CD4-positive, alpha-beta T cell treated with Interleukin-10 for 1 hour (primary cell): ENCODE measurements at regions not wholly inside any gene's neighbourhood (a gene's known extent, or its start where the extent isn't known, plus 50 kb on each side); places are given as distances from the start of the nearest gene placed in this dataset.

Experiments used
- DNase-seq: peaks from one replicate; pipeline ENCODE4 v3.0.0-alpha.2; 2020

- no peak for DNase-seq
Observed at GRCh38 chr22:27022896-27023361, 365.5 kb downstream of the MIAT start.

GRCh38 chr22:27023591-27023990 lies 366.2 kb downstream of the MIAT start:
- no peak for DNase-seq

GRCh38 chr22:27024982-27025381 lies 367.6 kb downstream of the MIAT start:
- no peak for DNase-seq

- DNase-seq, result no peak
Observed at GRCh38 chr22:27028093-27028492, 370.7 kb downstream of the MIAT start.

GRCh38 chr22:27029584-27030130 lies 372.3 kb downstream of the MIAT start:
- no peak for DNase-seq

GRCh38 chr22:27032091-27032761 lies 374.8 kb downstream of the MIAT start:
- DNase-seq, result no peak

GRCh38 chr22:27041745-27042310 lies 384.4 kb downstream of the MIAT start:
- no peak for DNase-seq

- DNase-seq, result no peak
Observed at GRCh38 chr22:27043262-27043661, 385.9 kb downstream of the MIAT start.

GRCh38 chr22:27045103-27045947 lies 387.9 kb downstream of the MIAT start:
- no peak for DNase-seq

GRCh38 chr22:27046086-27046485 lies 388.7 kb downstream of the MIAT start:
- no peak for DNase-seq

GRCh38 chr22:27046603-27047002 lies 389.2 kb downstream of the MIAT start:
- DNase-seq, result no peak

GRCh38 chr22:27050771-27051170 lies 393.4 kb downstream of the MIAT start:
- DNase-seq, result no peak

- DNase-seq, result no peak
Observed at GRCh38 chr22:27051407-27051806, 394.0 kb downstream of the MIAT start.

- no peak for DNase-seq
Observed at GRCh38 chr22:27057717-27058116, 400.3 kb downstream of the MIAT start.

- DNase-seq, result no peak
Observed at GRCh38 chr22:27060190-27060589, 402.8 kb downstream of the MIAT start.

- no peak for DNase-seq
Observed at GRCh38 chr22:27062910-27063309, 405.5 kb downstream of the MIAT start.

- DNase-seq, result no peak
Observed at GRCh38 chr22:27063406-27063805, 406.0 kb downstream of the MIAT start.

GRCh38 chr22:27063841-27064240 lies 406.5 kb downstream of the MIAT start:
- DNase-seq, result no peak

GRCh38 chr22:27064386-27064785 lies 407.0 kb downstream of the MIAT start:
- no peak for DNase-seq

- no peak for DNase-seq
Observed at GRCh38 chr22:27065279-27065678, 407.9 kb downstream of the MIAT start.

GRCh38 chr22:27066856-27067255 lies 409.5 kb downstream of the MIAT start:
- DNase-seq, result no peak

GRCh38 chr22:27068121-27068520 lies 410.7 kb downstream of the MIAT start:
- DNase-seq, result no peak

- DNase-seq, result no peak
Observed at GRCh38 chr22:27070594-27070993, 413.2 kb downstream of the MIAT start.
